ENCODE measurements at regions not wholly inside any gene's neighbourhood (a gene's known extent, or its start where the extent isn't known, plus 50 kb on each side); places are given as distances from the start of the nearest gene placed in this dataset.
"Not testable (repeated sequence)": the region's sequence is repeated elsewhere in the genome, so short reads cannot be mapped to it uniquely, and the experiment has no call there.

GRCh38 chr17:20842012-20842411, 200.8 kb downstream of the USP22 start:
- not testable (repeated sequence) for DNase-seq, ATAC-seq

- not testable (repeated sequence) for DNase-seq, ATAC-seq
Measured at GRCh38 chr17:20843261-20843660, 199.6 kb downstream of the USP22 start.

- DNase-seq (peak; percentile 61), ATAC-seq (peak; percentile 83)
Measured at GRCh38 chr17:20843799-20844553, 198.8 kb downstream of the USP22 start.

- ATAC-seq, DNase-seq: not testable (repeated sequence)
Measured at GRCh38 chr17:20848869-20849443, 193.9 kb downstream of the USP22 start.

- not testable (repeated sequence) for ATAC-seq, DNase-seq
Measured at GRCh38 chr17:20851591-20852238, 191.1 kb downstream of the USP22 start.

GRCh38 chr17:20852239-20852989, 190.4 kb downstream of the USP22 start:
- ATAC-seq (peak; percentile 32), DNase-seq (peak; percentile 12)

GRCh38 chr17:20852990-20853370, 189.8 kb downstream of the USP22 start:
- DNase-seq (no peak), ATAC-seq (no peak)

- not testable (repeated sequence) for ATAC-seq, DNase-seq
Measured at GRCh38 chr17:20855910-20856470, 186.8 kb downstream of the USP22 start.

GRCh38 chr17:20866444-20867209, 176.2 kb downstream of the USP22 start:
- DNase-seq, ATAC-seq: not testable (repeated sequence)

- ATAC-seq, DNase-seq: not testable (repeated sequence)
Measured at GRCh38 chr17:20867436-20867937, 175.3 kb downstream of the USP22 start.

- not testable (repeated sequence) for DNase-seq, ATAC-seq
Measured at GRCh38 chr17:20867938-20868661, 174.7 kb downstream of the USP22 start.

GRCh38 chr17:20868662-20869007, 174.2 kb downstream of the USP22 start:
- DNase-seq, ATAC-seq: not testable (repeated sequence)

- ATAC-seq, DNase-seq: not testable (repeated sequence)
Measured at GRCh38 chr17:20873173-20873572, 169.6 kb downstream of the USP22 start.

GRCh38 chr17:20873688-20874328, 169.0 kb downstream of the USP22 start:
- not testable (repeated sequence) for DNase-seq, ATAC-seq

GRCh38 chr17:20877384-20877783, 165.4 kb downstream of the USP22 start:
- not testable (repeated sequence) for ATAC-seq, DNase-seq

GRCh38 chr17:20890338-20890737, 152.5 kb downstream of the USP22 start:
- no peak for ATAC-seq
- no peak for DNase-seq

GRCh38 chr17:20895426-20895825, 147.4 kb downstream of the USP22 start:
- not testable (repeated sequence) for DNase-seq, ATAC-seq

- ATAC-seq: peak; percentile 49
- peak; percentile 24 for DNase-seq
Measured at GRCh38 chr17:20896153-20896649, 146.6 kb downstream of the USP22 start.

- ATAC-seq, DNase-seq: not testable (repeated sequence)
Measured at GRCh38 chr17:20898726-20899125, 144.1 kb downstream of the USP22 start.

Measured in stimulated activated naive CD8-positive, alpha-beta T cell treated with anti-CD3 and anti-CD28 coated beads, Interleukin-15, Interleukin-2, amounts not matched to agents 100 U/mL and 50 U/mL, for 24 hours (primary cell).